A549 (cell line): ENCODE measurements at regions not wholly inside any gene's neighbourhood (a gene's known extent, or its start where the extent isn't known, plus 50 kb on each side); places are given as distances from the start of the nearest gene placed in this dataset.

Experiments used
- HOXA7 ChIP-seq: fragments of 250-450 bp; sonication (Bioruptor Pico); IDR thresholded peaks from 2 replicates; pipeline ENCODE4 v1.5.0; 2020; ENCODE audit warnings: mild to moderate bottlenecking, moderate library complexity
- JUN ChIP-seq, 2 experiments: fragments of >200 bp; sonication (Bioruptor Twin); formaldehyde crosslinking; IDR thresholded peaks; 2 replicates in 1 of 2; 3 replicates in 1 of 2; pipeline ENCODE4 v1.6.1; 2016 to 2017
- RAD21 ChIP-seq, 2 experiments: fragments of >200 bp in 1 of 2; sonication (Bioruptor Twin) in 1 of 2; formaldehyde crosslinking in 1 of 2; IDR thresholded peaks in 1 of 2; conservative IDR thresholded peaks in 1 of 2; 2 replicates in 1 of 2; 3 replicates in 1 of 2; pipeline ENCODE4 v1.6.1; 2012 to 2018; ENCODE audit warnings: inconsistent platforms in 1 of 2
- ZC3H11A ChIP-seq: fragments of 450-650 bp; IDR thresholded peaks from 2 replicates; pipeline ENCODE4 v1.6.1; 2014; ENCODE audit warnings: antibody characterized with exemption, mild to moderate bottlenecking
- ZFP36 ChIP-seq: fragments of 450-650 bp; IDR thresholded peaks from 2 replicates; pipeline ENCODE4 v1.6.1; 2014; ENCODE audit warnings: borderline replicate concordance; ENCODE audit not compliant: partially characterized antibody
- TF ChIP-seq, protein P1 (sequence below): fragments of >200 bp; sonication (Bioruptor Twin); formaldehyde crosslinking; IDR thresholded peaks from 3 replicates; pipeline ENCODE4 v1.5.1; 2016
- TF ChIP-seq, protein P2 (sequence below): fragments of 250-450 bp; sonication (Bioruptor Pico); IDR thresholded peaks from 2 replicates; pipeline ENCODE4 v1.5.0; 2021; ENCODE audit warnings: mild to moderate bottlenecking, moderate library complexity, borderline replicate concordance

DNA sequence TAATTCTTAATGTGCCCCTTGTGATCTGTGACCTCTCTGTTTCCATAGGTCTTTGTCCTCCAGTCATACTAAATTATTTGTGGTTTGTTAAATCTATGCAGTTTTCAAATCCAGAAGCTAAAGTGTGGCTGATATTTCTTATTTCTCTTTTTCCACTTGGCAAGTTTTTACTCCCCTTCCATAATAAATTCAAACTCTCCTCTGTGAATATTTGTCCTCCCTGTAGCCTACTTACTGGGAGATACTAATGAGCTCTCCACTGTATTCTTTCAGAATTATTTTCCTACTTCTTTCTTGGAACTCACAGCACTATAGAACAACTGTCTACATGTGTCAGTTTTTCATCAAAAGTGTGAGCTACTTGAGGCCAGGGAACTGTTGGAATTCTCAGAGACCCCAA, 430.8 kb upstream of the PTBP2 start:
- TF ChIP-seq, protein P1, sequence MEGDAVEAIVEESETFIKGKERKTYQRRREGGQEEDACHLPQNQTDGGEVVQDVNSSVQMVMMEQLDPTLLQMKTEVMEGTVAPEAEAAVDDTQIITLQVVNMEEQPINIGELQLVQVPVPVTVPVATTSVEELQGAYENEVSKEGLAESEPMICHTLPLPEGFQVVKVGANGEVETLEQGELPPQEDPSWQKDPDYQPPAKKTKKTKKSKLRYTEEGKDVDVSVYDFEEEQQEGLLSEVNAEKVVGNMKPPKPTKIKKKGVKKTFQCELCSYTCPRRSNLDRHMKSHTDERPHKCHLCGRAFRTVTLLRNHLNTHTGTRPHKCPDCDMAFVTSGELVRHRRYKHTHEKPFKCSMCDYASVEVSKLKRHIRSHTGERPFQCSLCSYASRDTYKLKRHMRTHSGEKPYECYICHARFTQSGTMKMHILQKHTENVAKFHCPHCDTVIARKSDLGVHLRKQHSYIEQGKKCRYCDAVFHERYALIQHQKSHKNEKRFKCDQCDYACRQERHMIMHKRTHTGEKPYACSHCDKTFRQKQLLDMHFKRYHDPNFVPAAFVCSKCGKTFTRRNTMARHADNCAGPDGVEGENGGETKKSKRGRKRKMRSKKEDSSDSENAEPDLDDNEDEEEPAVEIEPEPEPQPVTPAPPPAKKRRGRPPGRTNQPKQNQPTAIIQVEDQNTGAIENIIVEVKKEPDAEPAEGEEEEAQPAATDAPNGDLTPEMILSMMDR = no peak
- TF ChIP-seq RAD21 (conservative IDR thresholded peaks at IDR 0.05 in 1 of 2, IDR thresholded peaks at IDR 0.05 in 1 of 2) (no peak), ZFP36 (no peak), ZC3H11A (no peak), HOXA7 (CRISPR knock-in tag) (no peak), JUN (IDR thresholded peaks at IDR 0.05) (no peak)
- TF ChIP-seq, protein P2, sequence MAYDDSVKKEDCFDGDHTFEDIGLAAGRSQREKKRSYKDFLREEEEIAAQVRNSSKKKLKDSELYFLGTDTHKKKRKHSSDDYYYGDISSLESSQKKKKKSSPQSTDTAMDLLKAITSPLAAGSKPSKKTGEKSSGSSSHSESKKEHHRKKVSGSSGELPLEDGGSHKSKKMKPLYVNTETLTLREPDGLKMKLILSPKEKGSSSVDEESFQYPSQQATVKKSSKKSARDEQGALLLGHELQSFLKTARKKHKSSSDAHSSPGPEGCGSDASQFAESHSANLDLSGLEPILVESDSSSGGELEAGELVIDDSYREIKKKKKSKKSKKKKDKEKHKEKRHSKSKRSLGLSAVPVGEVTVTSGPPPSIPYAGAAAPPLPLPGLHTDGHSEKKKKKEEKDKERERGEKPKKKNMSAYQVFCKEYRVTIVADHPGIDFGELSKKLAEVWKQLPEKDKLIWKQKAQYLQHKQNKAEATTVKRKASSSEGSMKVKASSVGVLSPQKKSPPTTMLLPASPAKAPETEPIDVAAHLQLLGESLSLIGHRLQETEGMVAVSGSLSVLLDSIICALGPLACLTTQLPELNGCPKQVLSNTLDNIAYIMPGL (CRISPR knock-in tag) = no peak
